H1 (cell line): ENCODE measurements at regions not wholly inside any gene's neighbourhood (a gene's known extent, or its start where the extent isn't known, plus 50 kb on each side); places are given as distances from the start of the nearest gene placed in this dataset.

ENCODE experiments used
- CTCF ChIA-PET: fragments of 300-600 bp; sonication (Branson Sonifier 250); formaldehyde crosslinking; loops from one replicate; lab custom pipeline; 2021; ENCODE audit not compliant: partially characterized antibody; lab: Charles Lee
- POLR2A ChIA-PET: fragments of 300-600 bp; sonication (Branson Sonifier 250); formaldehyde crosslinking; loops from one replicate; lab custom pipeline; 2021; ENCODE audit warnings: inconsistent platforms; ENCODE audit not compliant: partially characterized antibody; lab: Charles Lee
- DNase-seq, 2 experiments: peaks; one replicate each; pipeline versions ENCODE4 v3.0.0 to v3.0.0-alpha.2; 2010 to 2022; ENCODE audit warnings: low spot score in 2 of 2, low read depth in 1 of 2, mixed read lengths in 1 of 2
- FAIRE-seq: peaks from 2 replicates; lab custom pipeline; 2011; peaks lifted over from hg19 to GRCh38; lab: Jason Lieb, UNC
- H2AFZ ChIP-seq: 2 replicates; pipeline ENCODE4 v1.8.1; 2012; ENCODE audit warnings: low read length, inconsistent platforms
- H2AK5ac ChIP-seq: 2 replicates; pipeline ENCODE4 v1.6.1; 2013; ENCODE audit warnings: low read depth, low read length
- H2BK120ac ChIP-seq: replicated peaks from 2 replicates; pipeline ENCODE3; 2013; ENCODE audit warnings: low read depth, low read length, inconsistent platforms
- H2BK12ac ChIP-seq: 2 replicates; pipeline ENCODE4 v1.6.1; 2013; ENCODE audit warnings: low read depth, low read length
- H2BK15ac ChIP-seq: 2 replicates; pipeline ENCODE4 v1.6.1; 2013; ENCODE audit warnings: low read length
- H2BK20ac ChIP-seq: 2 replicates; pipeline ENCODE4 v1.6.1; 2013; ENCODE audit warnings: low read length
- H2BK5ac ChIP-seq: 2 replicates; pipeline ENCODE4 v1.6.1; 2013; ENCODE audit warnings: low read depth, low read length
- H3K14ac ChIP-seq: 2 replicates; pipeline ENCODE4 v1.6.1; 2013; ENCODE audit warnings: inconsistent platforms; ENCODE audit not compliant: insufficient read length
- H3K18ac ChIP-seq: 2 replicates; pipeline ENCODE4 v1.6.1; 2013; ENCODE audit warnings: low read length; ENCODE audit errors: extremely low read depth
- H3K23ac ChIP-seq: 2 replicates; pipeline ENCODE4 v1.6.1; 2013; ENCODE audit warnings: inconsistent platforms; ENCODE audit not compliant: insufficient read length
- H3K23me2 ChIP-seq: 2 replicates; pipeline ENCODE4 v1.6.1; 2013; ENCODE audit warnings: low read depth, low read length
- H3K27ac ChIP-seq: 2 replicates; pipeline ENCODE4 v1.6.1; 2011; ENCODE audit warnings: low read depth, low read length, inconsistent platforms
- H3K27me3 ChIP-seq, 4 experiments: replicated peaks in 1 of 4; 1 replicate in 1 of 4; 2 replicates in 3 of 4; pipeline versions ENCODE4 v1.6.1 to v1.8.1; 2011 to 2013; ENCODE audit warnings: low read length in 3 of 4, mild to moderate bottlenecking in 3 of 4, inconsistent platforms in 2 of 4, mixed read lengths in 2 of 4, moderate library complexity in 1 of 4; ENCODE audit not compliant: control insufficient read depth in 3 of 4, insufficient read depth in 3 of 4; ENCODE audit errors: extremely low read depth in 1 of 4
- H3K36me3 ChIP-seq, 4 experiments: 2 replicates each; pipeline versions ENCODE4 v1.6.1 to v1.8.1; 2011 to 2013; ENCODE audit warnings: mild to moderate bottlenecking in 4 of 4, low read length in 3 of 4, moderate library complexity in 2 of 4, control low read depth in 1 of 4, inconsistent platforms in 1 of 4; ENCODE audit not compliant: insufficient read depth in 4 of 4, control insufficient read depth in 2 of 4
- H3K4ac ChIP-seq: replicated peaks from 2 replicates; pipeline ENCODE3; 2013; ENCODE audit warnings: low read length, low read depth, mixed read lengths, inconsistent platforms; ENCODE audit not compliant: insufficient read length
- H3K4me1 ChIP-seq, 4 experiments: replicated peaks in 1 of 4; 1 replicate in 1 of 4; 2 replicates in 3 of 4; pipeline versions ENCODE4 v1.6.1 to v1.8.1; 2011 to 2013; ENCODE audit warnings: low read length in 3 of 4, inconsistent platforms in 2 of 4, mixed read lengths in 1 of 4; ENCODE audit not compliant: insufficient read depth in 4 of 4, control insufficient read depth in 3 of 4
- H3K4me2 ChIP-seq, 2 experiments: 2 replicates each; pipeline versions ENCODE4 v1.6.1 to v1.8.1; 2011 to 2013; ENCODE audit warnings: low read depth in 2 of 2, low read length in 2 of 2, control low read depth in 1 of 2, inconsistent platforms in 1 of 2, mild to moderate bottlenecking in 1 of 2; ENCODE audit not compliant: insufficient read depth in 1 of 2
- H3K4me3 ChIP-seq, 4 experiments: fragments of 200-600, 300-600 bp in 1 of 4; sonication (generic), shearing (Covaris generic), sonication (Bioruptor Twin) in 1 of 4; 2 replicates each; pipeline versions ENCODE4 v1.5.1 to v1.8.1; 2011 to 2016; ENCODE audit warnings: low read length in 4 of 4, low read depth in 3 of 4, control low read depth in 2 of 4, inconsistent platforms in 2 of 4, mild to moderate bottlenecking in 2 of 4, mixed read lengths in 1 of 4, moderate library complexity in 1 of 4; ENCODE audit not compliant: insufficient read depth in 2 of 4; ENCODE audit errors: extremely low read depth in 1 of 4
- H3K56ac ChIP-seq: replicated peaks from 2 replicates; pipeline ENCODE3; 2013; ENCODE audit warnings: low read depth, mild to moderate bottlenecking, mixed read lengths, low read length, inconsistent platforms; ENCODE audit not compliant: insufficient read length
- H3K79me1 ChIP-seq: 2 replicates; pipeline ENCODE4 v1.6.1; 2013; ENCODE audit warnings: low read depth, low read length, control low read depth
- H3K79me2 ChIP-seq, 2 experiments: 2 replicates each; pipeline versions ENCODE4 v1.6.1 to v1.8.1; 2012 to 2013; ENCODE audit warnings: low read length in 2 of 2, mild to moderate bottlenecking in 2 of 2, inconsistent platforms in 1 of 2; ENCODE audit not compliant: insufficient read depth in 2 of 2, control insufficient read depth in 1 of 2
- H3K9ac ChIP-seq, 4 experiments: replicated peaks in 1 of 4; 1 replicate in 1 of 4; 2 replicates in 3 of 4; pipeline versions ENCODE4 v1.6.1 to v1.8.1; 2011 to 2013; ENCODE audit warnings: low read depth in 3 of 4, low read length in 3 of 4, control low read depth in 2 of 4, mild to moderate bottlenecking in 2 of 4, moderate library complexity in 2 of 4, inconsistent platforms in 1 of 4; ENCODE audit errors: extremely low read depth in 1 of 4
- H3K9me3 ChIP-seq, 2 experiments: 2 replicates each; pipeline versions ENCODE4 v1.6.1 to v1.8.1; 2012 to 2013; ENCODE audit warnings: mild to moderate bottlenecking in 2 of 2, moderate library complexity in 2 of 2, control low read depth in 1 of 2, inconsistent platforms in 1 of 2, low read depth in 1 of 2, low read length in 1 of 2, mixed read lengths in 1 of 2; ENCODE audit not compliant: insufficient read depth in 2 of 2
- H4K20me1 ChIP-seq, 2 experiments: replicated peaks in 1 of 2; 2 replicates each; pipeline versions ENCODE3 to v1.8.1; 2011 to 2013; ENCODE audit warnings: inconsistent platforms in 2 of 2, low read length in 2 of 2, mild to moderate bottlenecking in 1 of 2; ENCODE audit not compliant: insufficient read depth in 2 of 2, control insufficient read depth in 1 of 2
- H4K5ac ChIP-seq: 2 replicates; pipeline ENCODE4 v1.6.1; 2013; ENCODE audit warnings: low read length, low read depth, mixed read lengths, inconsistent platforms; ENCODE audit not compliant: insufficient read length
- H4K8ac ChIP-seq: 2 replicates; pipeline ENCODE4 v1.8.0; 2013; ENCODE audit warnings: mild to moderate bottlenecking, moderate library complexity, low read length, inconsistent platforms; ENCODE audit not compliant: insufficient read depth; ENCODE audit errors: extremely low read depth
- H4K91ac ChIP-seq: replicated peaks from 2 replicates; pipeline ENCODE3; 2013; ENCODE audit warnings: low read length, mixed read lengths, inconsistent platforms; ENCODE audit not compliant: insufficient read length
- CREB1 ChIP-seq: IDR thresholded peaks from 2 replicates; pipeline ENCODE4 v1.6.1; 2012; ENCODE audit warnings: inconsistent platforms
- EZH2 ChIP-seq: fragments of 200-600 bp; sonication (generic); IDR thresholded peaks from 2 replicates; pipeline ENCODE4 v1.7.1; 2012; ENCODE audit warnings: low read depth, mild to moderate bottlenecking, moderate library complexity, low read length, inconsistent platforms; ENCODE audit not compliant: severe bottlenecking
- GABPA ChIP-seq: IDR thresholded peaks from 2 replicates; pipeline ENCODE4 v1.6.1; 2011; ENCODE audit warnings: mild to moderate bottlenecking, low read length, moderate library complexity, borderline replicate concordance; ENCODE audit not compliant: insufficient read depth
- HDAC2 ChIP-seq, 2 experiments: fragments of 300-600 bp in 1 of 2; sonication (generic) in 1 of 2; IDR thresholded peaks; 2 replicates each; pipeline ENCODE4 v1.6.1; 2011 to 2012; ENCODE audit warnings: low read depth in 2 of 2, low read length in 2 of 2, mild to moderate bottlenecking in 2 of 2, moderate library complexity in 2 of 2, borderline replicate concordance in 1 of 2, inconsistent platforms in 1 of 2
- JUN ChIP-seq: IDR thresholded peaks from 2 replicates; pipeline ENCODE4 v1.6.1; 2011; ENCODE audit warnings: low read depth, mild to moderate bottlenecking, improper control_type of control experiment, low read length
- JUND ChIP-seq: IDR thresholded peaks from 2 replicates; pipeline ENCODE4 v1.6.1; 2011; ENCODE audit warnings: mild to moderate bottlenecking, improper control_type of control experiment, low read length
- KDM4A ChIP-seq: IDR thresholded peaks from one replicate; pipeline ENCODE4 v1.7.1; 2012; ENCODE audit warnings: low read depth, mild to moderate bottlenecking, moderate library complexity, low read length, inconsistent platforms; ENCODE audit not compliant: severe bottlenecking
- PHF8 ChIP-seq: fragments of 200-600 bp; sonication (generic); conservative IDR thresholded peaks from 2 replicates; pipeline ENCODE4 v1.7.1; 2012; ENCODE audit warnings: low read depth, mild to moderate bottlenecking, inconsistent platforms, low read length, moderate library complexity
- RXRA ChIP-seq: IDR thresholded peaks from 2 replicates; pipeline ENCODE4 v1.6.1; 2011; ENCODE audit warnings: low read depth, mild to moderate bottlenecking, low read length, moderate library complexity; ENCODE audit not compliant: insufficient read depth
- TCF12 ChIP-seq: IDR thresholded peaks from 2 replicates; pipeline ENCODE4 v1.6.1; 2011; ENCODE audit warnings: low read depth, mild to moderate bottlenecking, low read length
- YY1 ChIP-seq: IDR thresholded peaks from 2 replicates; pipeline ENCODE4 v1.6.1; 2011; ENCODE audit warnings: low read depth, mild to moderate bottlenecking, low read length
- TF ChIP-seq, protein P1 (sequence below): IDR thresholded peaks from 2 replicates; pipeline ENCODE4 v1.6.1; 2011; ENCODE audit warnings: low read depth, mild to moderate bottlenecking, low read length; ENCODE audit not compliant: insufficient read depth
- TF ChIP-seq, protein P2 (sequence below): IDR thresholded peaks from 2 replicates; pipeline ENCODE4 v1.6.1; 2012; ENCODE audit warnings: low read length, inconsistent platforms

DNA sequence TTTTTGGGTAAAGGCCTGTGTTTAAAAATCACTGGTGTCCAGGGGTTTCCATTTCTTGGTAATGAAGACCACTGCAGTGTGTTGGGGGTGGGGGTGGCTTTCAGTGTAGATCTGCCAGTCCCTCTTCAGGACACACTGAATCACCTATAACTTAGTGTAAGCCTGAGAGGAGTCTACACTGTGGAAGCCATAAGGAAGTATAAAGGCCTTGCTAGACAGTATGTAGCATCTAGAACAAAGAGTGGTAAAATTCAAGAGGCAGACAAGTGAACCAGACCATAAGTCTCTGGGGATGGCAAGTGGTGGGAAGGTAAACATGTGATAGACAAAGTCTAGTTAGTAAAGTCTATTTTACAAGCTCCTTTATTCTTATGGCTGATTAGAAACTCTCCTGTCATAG lies 191.8 kb downstream of the CCNG2 start:
- ChIA-PET POLR2A (no interaction called here), CTCF (interaction anchor here (0.6 to 7.9 kb wide), 3 partner anchors 9 to 253 kb away, joined by 3 to 83 read pairs (median 3); no protein-coding TSS in a partner anchor)
- no peaks in the 10 kb centered on the region for H3K23me2 ChIP-seq
- H2BK20ac ChIP-seq = no peak overlapping the region
- no peaks in the 10 kb centered on the region for H3K79me2 ChIP-seq
- H2AFZ ChIP-seq = no peak overlapping the region
- no peak for DNase-seq
- H3K36me3 ChIP-seq = no peaks in the 10 kb centered on the region
- H3K4ac ChIP-seq = no peak overlapping the region
- H3K79me1 ChIP-seq = no peaks in the 10 kb centered on the region
- H4K8ac ChIP-seq = no peak overlapping the region
- no peak overlapping the region for H3K4me2 ChIP-seq
- peaks cover 0 to 6% (median 1%) of the 10 kb centered on the region in 4 experiments; a peak in 1 of 7 replicates for H3K4me1 ChIP-seq
- H3K9ac ChIP-seq = no peak overlapping the region
- H2BK15ac ChIP-seq = no peak overlapping the region
- no peak overlapping the region for H3K23ac ChIP-seq
- no peak overlapping the region for H2BK5ac ChIP-seq
- no peak overlapping the region for H4K91ac ChIP-seq
- H2BK120ac ChIP-seq = no peak overlapping the region
- H3K27me3 ChIP-seq = no peaks in the 10 kb centered on the region
- no peak overlapping the region for H4K5ac ChIP-seq
- no peak overlapping the region for H2BK12ac ChIP-seq
- no peaks in the 10 kb centered on the region for H3K9me3 ChIP-seq
- H3K18ac ChIP-seq = no peak overlapping the region
- H3K27ac ChIP-seq = no peak overlapping the region
- H3K56ac ChIP-seq = no peak overlapping the region
- no peak overlapping the region for H2AK5ac ChIP-seq
- FAIRE-seq = no peak
- H3K4me3 ChIP-seq = no peak overlapping the region
- H4K20me1 ChIP-seq = no peaks in the 10 kb centered on the region
- no peak overlapping the region for H3K14ac ChIP-seq
- no peak for TF ChIP-seq YY1
- TF ChIP-seq CREB1 = no peak
- TF ChIP-seq, protein P1, sequence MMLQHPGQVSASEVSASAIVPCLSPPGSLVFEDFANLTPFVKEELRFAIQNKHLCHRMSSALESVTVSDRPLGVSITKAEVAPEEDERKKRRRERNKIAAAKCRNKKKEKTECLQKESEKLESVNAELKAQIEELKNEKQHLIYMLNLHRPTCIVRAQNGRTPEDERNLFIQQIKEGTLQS = no peak
- TF ChIP-seq, protein P2, sequence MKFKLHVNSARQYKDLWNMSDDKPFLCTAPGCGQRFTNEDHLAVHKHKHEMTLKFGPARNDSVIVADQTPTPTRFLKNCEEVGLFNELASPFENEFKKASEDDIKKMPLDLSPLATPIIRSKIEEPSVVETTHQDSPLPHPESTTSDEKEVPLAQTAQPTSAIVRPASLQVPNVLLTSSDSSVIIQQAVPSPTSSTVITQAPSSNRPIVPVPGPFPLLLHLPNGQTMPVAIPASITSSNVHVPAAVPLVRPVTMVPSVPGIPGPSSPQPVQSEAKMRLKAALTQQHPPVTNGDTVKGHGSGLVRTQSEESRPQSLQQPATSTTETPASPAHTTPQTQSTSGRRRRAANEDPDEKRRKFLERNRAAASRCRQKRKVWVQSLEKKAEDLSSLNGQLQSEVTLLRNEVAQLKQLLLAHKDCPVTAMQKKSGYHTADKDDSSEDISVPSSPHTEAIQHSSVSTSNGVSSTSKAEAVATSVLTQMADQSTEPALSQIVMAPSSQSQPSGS = no peak
- TF ChIP-seq PHF8 = no peak
- TF ChIP-seq TCF12 = no peak
- no peak for TF ChIP-seq RXRA
- no peak for TF ChIP-seq GABPA
- TF ChIP-seq JUND = no peak
- no peak for TF ChIP-seq EZH2
- no peak for TF ChIP-seq KDM4A
- no peak for TF ChIP-seq HDAC2 (IDR thresholded peaks at IDR 0.05; ENCODE audit: borderline replicate concordance in 1 of 2, low read depth in 2 of 2, low read length in 2 of 2)
- no peak for TF ChIP-seq JUN
